HCT116 (cell line): ENCODE measurements at regions not wholly inside any gene's neighbourhood (a gene's known extent, or its start where the extent isn't known, plus 50 kb on each side); places are given as distances from the start of the nearest gene placed in this dataset.

Experiments used
- ATF3 ChIP-seq: IDR thresholded peaks from 2 replicates; pipeline ENCODE4 v1.6.1; 2012
- CBX3 ChIP-seq: IDR thresholded peaks from 2 replicates; pipeline ENCODE4 v1.6.1; 2012; ENCODE audit warnings: low read depth
- CEBPB ChIP-seq: IDR thresholded peaks from 2 replicates; pipeline ENCODE4 v1.6.1; 2012; ENCODE audit warnings: low read depth
- CTCF ChIP-seq, 3 experiments: fragments of 200-600 bp in 1 of 3; sonication (generic) in 1 of 3; IDR thresholded peaks in 2 of 3; conservative IDR thresholded peaks in 1 of 3; 2 replicates each; pipeline ENCODE4 v1.5.1; 2012 to 2017; ENCODE audit warnings: low read depth in 2 of 3, low read length in 2 of 3, antibody characterized with exemption in 1 of 3, borderline replicate concordance in 1 of 3, control low read depth in 1 of 3, mild to moderate bottlenecking in 1 of 3, mixed read lengths in 1 of 3, mixed run types in 1 of 3, moderate library complexity in 1 of 3; ENCODE audit not compliant: insufficient read depth in 1 of 3
- EZH2 ChIP-seq: fragments of 200-600 bp; sonication (generic); IDR thresholded peaks from 2 replicates; pipeline ENCODE4 v1.6.1; 2017; ENCODE audit warnings: antibody characterized with exemption, mixed run types
- EZH2phosphoT487 ChIP-seq: fragments of 200-600 bp; IDR thresholded peaks from 2 replicates; pipeline ENCODE4 v1.6.1; 2018; ENCODE audit warnings: antibody characterized with exemption, borderline replicate concordance
- MAX ChIP-seq: IDR thresholded peaks from 2 replicates; pipeline ENCODE4 v1.6.1; 2012
- POLR2A ChIP-seq: IDR thresholded peaks from 2 replicates; pipeline ENCODE4 v1.7.0; 2011; ENCODE audit warnings: borderline replicate concordance; ENCODE audit not compliant: insufficient read depth, insufficient read length; ENCODE audit errors: extremely low read depth
- RAD21 ChIP-seq: IDR thresholded peaks from 2 replicates; pipeline ENCODE4 v1.6.1; 2012; ENCODE audit warnings: low read depth, mild to moderate bottlenecking
- REST ChIP-seq: IDR thresholded peaks from 2 replicates; pipeline ENCODE4 v1.6.1; 2012; ENCODE audit warnings: low read depth

- TF ChIP-seq REST: no peak
- TF ChIP-seq POLR2A: no peak
- no peak for TF ChIP-seq EZH2
- no peak for TF ChIP-seq ATF3
- TF ChIP-seq CTCF (IDR thresholded peaks at IDR 0.05 in 2 of 3, conservative IDR thresholded peaks at IDR 0.05 in 1 of 3; ENCODE audit: borderline replicate concordance in 1 of 3, insufficient read depth in 1 of 3, low read depth in 2 of 3, low read length in 2 of 3): no peak
- no peak for TF ChIP-seq CEBPB
- TF ChIP-seq MAX: no peak
- no peak for TF ChIP-seq EZH2phosphoT487
- TF ChIP-seq RAD21: no peak
- TF ChIP-seq CBX3: no peak
Observed at GRCh38 chr2:137824501-137824900, 139.8 kb upstream of the HNMT start.
